Right atrium auricular region (tissue), 2 donors: ENCODE measurements at regions not wholly inside any gene's neighbourhood (a gene's known extent, or its start where the extent isn't known, plus 50 kb on each side); places are given as distances from the start of the nearest gene placed in this dataset.

Experiments
- DNase-seq: peaks from one replicate; pipeline ENCODE4 v3.0.0-alpha.2; 2019; ENCODE audit warnings: low spot score
- H3K27ac ChIP-seq, 2 donors: fragments of 200-600 bp; sonication (generic); 1 replicate in 1 of 2; 2 replicates in 1 of 2; pipeline ENCODE4 v1.5.1; 2016 to 2019
- H3K27me3 ChIP-seq, 2 donors: fragments of 200-600 bp; sonication (generic); one replicate each; pipeline versions ENCODE4 v1.5.1 to v1.6.0; 2017 to 2019
- H3K36me3 ChIP-seq: fragments of 200-600 bp; sonication (generic); one replicate; pipeline ENCODE4 v1.5.1; 2016
- H3K4me1 ChIP-seq, 2 donors: fragments of 200-600 bp; sonication (generic); one replicate each; pipeline versions ENCODE4 v1.5.1 to v1.6.0; 2017 to 2019
- H3K4me3 ChIP-seq, 2 donors: fragments of 200-600 bp; sonication (generic); 1 replicate in 1 of 2; 2 replicates in 1 of 2; pipeline ENCODE4 v1.5.1; 2017 to 2019; ENCODE audit warnings: mild to moderate bottlenecking in 1 of 2, moderate library complexity in 1 of 2
- H3K9me3 ChIP-seq, 2 donors: fragments of 200-600 bp; sonication (generic); one replicate each; pipeline ENCODE4 v1.5.1; 2019
- CTCF ChIP-seq, 2 donors: fragments of 200-600 bp; sonication (generic); IDR thresholded peaks; one replicate each; pipeline ENCODE4 v1.5.1; 2019; ENCODE audit warnings: antibody characterized with exemption in 2 of 2

- no peak overlapping the region for H3K27ac ChIP-seq
- H3K9me3 ChIP-seq = no peaks in the 10 kb centered on the region
- no peak for TF ChIP-seq CTCF (IDR thresholded peaks at IDR 0.05)
- no peaks in the 10 kb centered on the region for H3K4me1 ChIP-seq
- H3K27me3 ChIP-seq = no peaks in the 10 kb centered on the region
- H3K36me3 ChIP-seq = no peaks in the 10 kb centered on the region
- no peak overlapping the region for H3K4me3 ChIP-seq
- no peak for DNase-seq
Observed at GRCh38 chr18:66222174-66222573, 381.7 kb downstream of the CDH19 start.

GRCh38 chr18:66219817-66220216 is 384.1 kb downstream of the CDH19 start:
- Histone ChIP-seq H3K27me3 (no peaks in the 10 kb centered on the region), H3K4me3 (no peak overlapping the region), H3K4me1 (no peaks in the 10 kb centered on the region), H3K9me3 (no peaks in the 10 kb centered on the region), H3K36me3 (no peaks in the 10 kb centered on the region), H3K27ac (no peak overlapping the region)
- no peak for TF ChIP-seq CTCF (IDR thresholded peaks at IDR 0.05)
- DNase-seq = no peak

GRCh38 chr18:66211749-66212148 is 392.1 kb downstream of the CDH19 start:
- no peak for TF ChIP-seq CTCF (IDR thresholded peaks at IDR 0.05)
- Histone ChIP-seq H3K4me3 (no peak overlapping the region), H3K27me3 (no peaks in the 10 kb centered on the region), H3K4me1 (no peaks in the 10 kb centered on the region), H3K9me3 (no peaks in the 10 kb centered on the region), H3K36me3 (no peaks in the 10 kb centered on the region), H3K27ac (no peak overlapping the region)
- DNase-seq = no peak

- DNase-seq = no peak
- Histone ChIP-seq H3K36me3 (no peaks in the 10 kb centered on the region), H3K9me3 (no peaks in the 10 kb centered on the region), H3K4me3 (no peak overlapping the region), H3K4me1 (no peaks in the 10 kb centered on the region), H3K27ac (no peak overlapping the region), H3K27me3 (no peaks in the 10 kb centered on the region)
- no peak for TF ChIP-seq CTCF (IDR thresholded peaks at IDR 0.05)
Observed at GRCh38 chr18:66210875-66211274, 393.0 kb downstream of the CDH19 start.

- TF ChIP-seq CTCF (IDR thresholded peaks at IDR 0.05) = no peak
Observed at GRCh38 chr18:66209656-66210055, 394.2 kb downstream of the CDH19 start.

GRCh38 chr18:66196805-66197204 is 407.1 kb downstream of the CDH19 start:
- Histone ChIP-seq H3K4me3 (no peak overlapping the region), H3K9me3 (no peaks in the 10 kb centered on the region), H3K4me1 (no peaks in the 10 kb centered on the region), H3K36me3 (no peaks in the 10 kb centered on the region), H3K27ac (no peak overlapping the region), H3K27me3 (no peaks in the 10 kb centered on the region)
- DNase-seq = no peak
- TF ChIP-seq CTCF (IDR thresholded peaks at IDR 0.05) = no peak

More at GRCh38 chr18:66209656-66210055, 394.2 kb downstream of the CDH19 start:
- Histone ChIP-seq H3K4me3 (no peak overlapping the region), H3K4me1 (no peaks in the 10 kb centered on the region), H3K36me3 (no peaks in the 10 kb centered on the region), H3K9me3 (no peaks in the 10 kb centered on the region), H3K27ac (no peak overlapping the region), H3K27me3 (no peaks in the 10 kb centered on the region)
- no peak for DNase-seq
